ENCODE measurements at regions not wholly inside any gene's neighbourhood (a gene's known extent, or its start where the extent isn't known, plus 50 kb on each side); places are given as distances from the start of the nearest gene placed in this dataset.

- TF ChIP-seq CTCF (conservative IDR thresholded peaks at IDR 0.05; ENCODE audit: low read length) (no peak), EZH2phosphoT487 (IDR thresholded peaks at IDR 0.05; ENCODE audit: borderline replicate concordance) (no peak)
Observed at GRCh38 chr2:7497178-7497577, 580.0 kb downstream of the RNF144A start.

Measured in Loucy (cell line).